Activated T-cell treated with anti-CD3 and anti-CD28 coated beads, Interleukin-2, amount 50 U/mL, for 72 hours (primary cell): ENCODE measurements at regions not wholly inside any gene's neighbourhood (a gene's known extent, or its start where the extent isn't known, plus 50 kb on each side); places are given as distances from the start of the nearest gene placed in this dataset.
A peak's percentile ranks its signal among the peaks of the same experiment; 100 is the strongest.

Experiments
- ATAC-seq, 2 donors: fragments of 150-1000 bp; cut with Tn5 transposase; replicated peaks in 1 of 2; 2 replicates each; pipeline ENCODE4 v1.10.0; 2021; ENCODE audit warnings: moderate library complexity in 2 of 2, mild to moderate bottlenecking in 1 of 2
- DNase-seq, 2 donors: peaks; one replicate each; pipeline ENCODE4 v3.0.0; 2021 to 2022; ENCODE audit warnings: mixed read lengths in 1 of 2
- H3K27ac Mint-ChIP-seq: one replicate; pipeline ENCODE4 v1.8.0; 2022; ENCODE audit warnings: mild to moderate bottlenecking, moderate library complexity, mixed read lengths
- H3K27me3 Mint-ChIP-seq: one replicate; pipeline ENCODE4 v1.8.0; 2022; ENCODE audit warnings: low read depth, mixed read lengths
- H3K36me3 Mint-ChIP-seq, 2 donors: one replicate each; pipeline ENCODE4 v1.8.0; 2022; ENCODE audit warnings: mixed read lengths in 2 of 2, mild to moderate bottlenecking in 1 of 2; ENCODE audit not compliant: insufficient read depth in 2 of 2
- H3K4me1 Mint-ChIP-seq: one replicate; pipeline ENCODE4 v1.8.0; 2022; ENCODE audit warnings: low read depth, mixed read lengths
- H3K4me3 Mint-ChIP-seq, 2 donors: one replicate each; pipeline ENCODE4 v1.8.0; 2022; ENCODE audit warnings: mild to moderate bottlenecking in 2 of 2, mixed read lengths in 2 of 2, moderate library complexity in 2 of 2
- H3K9me3 Mint-ChIP-seq, 2 donors: one replicate each; pipeline ENCODE4 v1.8.0; 2022; ENCODE audit warnings: mixed read lengths in 2 of 2

DNA sequence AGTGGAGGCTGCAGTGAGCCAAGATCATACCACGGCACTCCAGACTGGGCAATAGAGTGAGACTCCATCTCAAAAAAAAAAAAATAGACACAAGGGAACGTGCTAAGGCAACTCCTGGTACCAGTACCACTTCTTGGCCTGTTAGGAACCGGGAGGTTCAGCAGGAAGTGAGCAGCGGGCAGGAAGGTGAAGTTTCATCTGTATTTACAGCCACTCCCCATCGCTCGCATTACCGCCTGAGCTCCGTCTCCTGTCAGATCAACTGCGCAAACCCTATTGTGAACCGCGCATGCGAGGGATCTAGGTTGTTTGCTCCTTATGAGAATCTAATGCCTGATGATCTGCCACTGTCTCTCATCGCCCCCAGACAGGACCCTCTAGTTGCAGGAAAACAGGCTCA lies 69.9 kb upstream of the FOXK1 start:
- peaks cover 13% of the 10 kb centered on the region for H3K4me1 Mint-ChIP-seq
- no peaks in the 10 kb centered on the region for H3K9me3 Mint-ChIP-seq
- no peak for DNase-seq
- no peaks in the 10 kb centered on the region for H3K36me3 Mint-ChIP-seq
- no peak overlapping the region for H3K4me3 Mint-ChIP-seq
- no peak for ATAC-seq
- no peaks in the 10 kb centered on the region for H3K27me3 Mint-ChIP-seq
- no peak overlapping the region for H3K27ac Mint-ChIP-seq

DNA sequence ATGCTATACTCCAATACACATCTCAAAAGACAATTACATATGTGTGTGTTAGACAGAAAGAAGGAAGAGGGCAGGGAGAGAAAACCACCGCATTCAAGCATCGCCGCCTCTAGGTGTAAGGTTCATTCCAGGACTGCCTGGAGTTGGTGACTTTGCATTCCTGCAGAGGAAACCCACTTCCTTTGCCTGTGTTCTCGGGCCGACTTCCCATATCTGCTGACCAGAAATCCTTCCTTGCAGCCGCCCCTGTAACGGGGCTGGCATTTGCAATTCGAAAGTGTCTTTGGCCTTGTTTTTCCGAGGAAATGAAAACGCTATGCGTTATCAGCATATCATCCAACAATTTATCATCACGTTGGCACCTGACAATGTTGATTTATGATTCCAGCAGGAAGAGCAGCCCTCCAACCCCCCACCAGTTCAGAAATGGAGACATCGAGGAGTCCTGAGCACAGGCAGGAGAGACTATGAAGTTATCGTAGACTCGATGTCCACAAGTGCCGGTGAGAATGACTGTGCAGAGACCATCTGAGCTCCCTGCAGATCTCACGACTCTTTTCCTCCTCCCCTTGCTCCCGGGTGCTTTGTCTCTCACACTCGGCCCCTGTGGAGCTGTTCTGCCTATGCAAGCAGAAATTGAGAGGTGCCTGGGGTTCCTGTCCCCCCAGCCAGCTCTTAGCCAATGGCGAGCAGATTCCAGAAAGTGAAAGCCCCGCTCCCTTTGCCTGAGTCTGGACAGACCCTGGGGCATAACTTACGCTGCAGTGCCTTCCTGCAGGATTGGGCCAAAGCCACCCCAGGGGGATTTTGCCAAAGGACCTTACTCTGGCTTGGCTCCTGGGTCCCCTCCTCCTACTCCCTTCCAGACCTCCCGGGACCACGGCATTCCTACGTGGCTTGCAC lies 68.9 kb upstream of the FOXK1 start:
- ATAC-seq, result peak in 1 of 2 donors; percentile 24
- no peaks in the 10 kb centered on the region for H3K27me3 Mint-ChIP-seq
- no peaks in the 10 kb centered on the region for H3K36me3 Mint-ChIP-seq

GRCh38 chr7:4613846-4614548 lies 68.1 kb upstream of the FOXK1 start:
- Mint-ChIP-seq H3K4me3 (peak overlapping the region; percentile 70 to 74), H3K4me1 (peaks cover 13% of the 10 kb centered on the region), H3K27me3 (no peaks in the 10 kb centered on the region), H3K36me3 (no peaks in the 10 kb centered on the region), H3K27ac (no peak overlapping the region), H3K9me3 (no peaks in the 10 kb centered on the region)
- DNase-seq (no peak), ATAC-seq (no peak)

More for the DNA sequence above, 68.9 kb upstream of the FOXK1 start:
- peaks cover 13% of the 10 kb centered on the region for H3K4me1 Mint-ChIP-seq
- no peak overlapping the region for H3K27ac Mint-ChIP-seq
- H3K4me3 Mint-ChIP-seq, result peak overlapping the region; percentile 70 to 74
- H3K9me3 Mint-ChIP-seq, result no peaks in the 10 kb centered on the region
- no peak for DNase-seq

GRCh38 chr7:4616116-4616515 lies 66.0 kb upstream of the FOXK1 start:
- ATAC-seq, result no peak

GRCh38 chr7:4621396-4621795 lies 60.7 kb upstream of the FOXK1 start:
- H3K27me3 Mint-ChIP-seq, result no peaks in the 10 kb centered on the region
- H3K36me3 Mint-ChIP-seq, result peaks cover 3% of the 10 kb centered on the region in 2 donors
- H3K4me3 Mint-ChIP-seq, result no peak overlapping the region
- H3K27ac Mint-ChIP-seq, result no peak overlapping the region
- DNase-seq, result no peak
- H3K9me3 Mint-ChIP-seq, result peaks cover 0 to 2% of the 10 kb centered on the region in 2 donors
- peaks cover 9% of the 10 kb centered on the region for H3K4me1 Mint-ChIP-seq
- no peak for ATAC-seq

More at GRCh38 chr7:4616116-4616515, 66.0 kb upstream of the FOXK1 start:
- no peak overlapping the region for H3K27ac Mint-ChIP-seq
- H3K4me1 Mint-ChIP-seq, result peaks cover 13% of the 10 kb centered on the region
- no peak overlapping the region for H3K4me3 Mint-ChIP-seq
- DNase-seq, result no peak
- no peaks in the 10 kb centered on the region for H3K9me3 Mint-ChIP-seq
- H3K36me3 Mint-ChIP-seq, result no peaks in the 10 kb centered on the region
- H3K27me3 Mint-ChIP-seq, result no peaks in the 10 kb centered on the region

GRCh38 chr7:4626318-4626845 lies 55.7 kb upstream of the FOXK1 start:
- H3K4me3 Mint-ChIP-seq, result no peak overlapping the region
- H3K27me3 Mint-ChIP-seq, result no peaks in the 10 kb centered on the region
- peaks cover 0 to 2% of the 10 kb centered on the region in 2 donors for H3K9me3 Mint-ChIP-seq
- DNase-seq (no peak), ATAC-seq (no peak)
- H3K27ac Mint-ChIP-seq, result no peak overlapping the region
- peaks cover 3% of the 10 kb centered on the region in 2 donors for H3K36me3 Mint-ChIP-seq
- H3K4me1 Mint-ChIP-seq, result peaks cover 9% of the 10 kb centered on the region

DNA sequence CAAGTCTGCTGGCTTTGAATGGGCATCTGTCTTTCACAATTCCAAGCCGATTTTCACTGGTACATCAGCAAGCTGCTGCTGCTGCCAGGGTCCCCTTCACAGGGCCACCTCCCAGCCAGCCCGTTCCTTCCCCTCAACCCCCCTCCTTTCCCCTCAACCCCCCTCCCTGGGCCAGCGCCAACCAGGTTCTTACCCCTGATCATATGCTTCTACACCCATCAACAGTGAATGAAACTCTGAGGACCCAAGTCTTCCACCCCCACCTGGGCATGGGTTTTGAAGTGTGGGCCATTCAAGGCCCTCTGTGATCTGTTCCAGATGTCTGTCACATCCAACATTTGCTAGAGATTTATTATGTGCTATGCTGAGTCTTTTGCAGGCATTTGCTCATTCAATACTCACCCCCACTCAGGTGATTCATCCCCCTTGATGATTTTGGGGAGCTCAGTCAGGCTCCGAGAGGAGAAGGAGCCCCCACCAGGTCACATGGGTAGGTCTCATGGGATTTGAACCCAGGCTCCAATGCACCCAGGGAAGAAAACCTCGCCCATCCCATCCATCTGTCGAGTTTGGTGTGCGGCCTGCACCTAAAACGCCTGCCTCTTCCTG lies 52.7 kb upstream of the FOXK1 start:
- DNase-seq (no peak), ATAC-seq (no peak)
- Mint-ChIP-seq H3K4me1 (peaks cover 13% of the 10 kb centered on the region), H3K27me3 (no peaks in the 10 kb centered on the region), H3K9me3 (no peaks in the 10 kb centered on the region), H3K4me3 (no peak overlapping the region), H3K36me3 (peaks cover 0 to 1% of the 10 kb centered on the region in 2 donors), H3K27ac (no peak overlapping the region)

GRCh38 chr7:4631380-4632179 lies 50.5 kb upstream of the FOXK1 start:
- no peak overlapping the region for H3K27ac Mint-ChIP-seq
- H3K36me3 Mint-ChIP-seq, result no peaks in the 10 kb centered on the region
- ATAC-seq, result no peak
- no peaks in the 10 kb centered on the region for H3K9me3 Mint-ChIP-seq
- H3K4me3 Mint-ChIP-seq, result no peak overlapping the region
- H3K27me3 Mint-ChIP-seq, result no peaks in the 10 kb centered on the region
- peaks cover 5% of the 10 kb centered on the region for H3K4me1 Mint-ChIP-seq
- DNase-seq, result no peak
